Endothelial cell of umbilical vein (primary cell): ENCODE measurements at regions not wholly inside any gene's neighbourhood (a gene's known extent, or its start where the extent isn't known, plus 50 kb on each side); places are given as distances from the start of the nearest gene placed in this dataset.

ENCODE experiments used
- EZH2 ChIP-seq: IDR thresholded peaks from 2 replicates; pipeline ENCODE4 v1.6.1; 2012; ENCODE audit warnings: borderline replicate concordance, low read depth, mild to moderate bottlenecking, moderate library complexity, low read length, inconsistent platforms; ENCODE audit not compliant: severe bottlenecking
- GATA2 ChIP-seq: IDR thresholded peaks from 2 replicates; pipeline ENCODE4 v1.7.0; 2011; ENCODE audit warnings: low read depth, mild to moderate bottlenecking, moderate library complexity, mixed read lengths, low read length; ENCODE audit not compliant: insufficient read length, insufficient read depth
- JUN ChIP-seq: IDR thresholded peaks from 2 replicates; pipeline ENCODE4 v1.6.1; 2011; ENCODE audit warnings: borderline replicate concordance, low read depth; ENCODE audit not compliant: insufficient read length, insufficient read depth
- MAX ChIP-seq: IDR thresholded peaks from 2 replicates; pipeline ENCODE4 v1.6.1; 2011; ENCODE audit not compliant: insufficient read depth, insufficient read length
- POLR2A ChIP-seq: IDR thresholded peaks from 2 replicates; pipeline ENCODE4 v1.6.1; 2012; ENCODE audit warnings: low read depth, mild to moderate bottlenecking, control low read depth, low read length
- POLR2AphosphoS5 ChIP-seq: IDR thresholded peaks from 2 replicates; pipeline ENCODE4 v1.6.1; 2012; ENCODE audit warnings: low read depth, mild to moderate bottlenecking, control low read depth, low read length, moderate library complexity; ENCODE audit not compliant: insufficient read depth
- TF ChIP-seq, protein P1 (sequence below), 2 donors: IDR thresholded peaks; 1 replicate in 1 of 2; 2 replicates in 1 of 2; pipeline ENCODE4 v1.5.1; 2011; ENCODE audit warnings: low read length in 2 of 2, mild to moderate bottlenecking in 2 of 2, moderate library complexity in 2 of 2, control low read depth in 1 of 2, inconsistent platforms in 1 of 2, low read depth in 1 of 2; ENCODE audit not compliant: insufficient read depth in 1 of 2; ENCODE audit errors: extremely low read depth in 1 of 2

- TF ChIP-seq, protein P1, sequence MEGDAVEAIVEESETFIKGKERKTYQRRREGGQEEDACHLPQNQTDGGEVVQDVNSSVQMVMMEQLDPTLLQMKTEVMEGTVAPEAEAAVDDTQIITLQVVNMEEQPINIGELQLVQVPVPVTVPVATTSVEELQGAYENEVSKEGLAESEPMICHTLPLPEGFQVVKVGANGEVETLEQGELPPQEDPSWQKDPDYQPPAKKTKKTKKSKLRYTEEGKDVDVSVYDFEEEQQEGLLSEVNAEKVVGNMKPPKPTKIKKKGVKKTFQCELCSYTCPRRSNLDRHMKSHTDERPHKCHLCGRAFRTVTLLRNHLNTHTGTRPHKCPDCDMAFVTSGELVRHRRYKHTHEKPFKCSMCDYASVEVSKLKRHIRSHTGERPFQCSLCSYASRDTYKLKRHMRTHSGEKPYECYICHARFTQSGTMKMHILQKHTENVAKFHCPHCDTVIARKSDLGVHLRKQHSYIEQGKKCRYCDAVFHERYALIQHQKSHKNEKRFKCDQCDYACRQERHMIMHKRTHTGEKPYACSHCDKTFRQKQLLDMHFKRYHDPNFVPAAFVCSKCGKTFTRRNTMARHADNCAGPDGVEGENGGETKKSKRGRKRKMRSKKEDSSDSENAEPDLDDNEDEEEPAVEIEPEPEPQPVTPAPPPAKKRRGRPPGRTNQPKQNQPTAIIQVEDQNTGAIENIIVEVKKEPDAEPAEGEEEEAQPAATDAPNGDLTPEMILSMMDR (IDR thresholded peaks at IDR 0.05; ENCODE audit: extremely low read depth in 1 of 2, insufficient read depth in 1 of 2, low read depth in 1 of 2, low read length in 2 of 2) = no peak
- no peak for TF ChIP-seq JUN
- no peak for TF ChIP-seq EZH2
- TF ChIP-seq POLR2A = no peak
- TF ChIP-seq POLR2AphosphoS5 = no peak
- no peak for TF ChIP-seq MAX
- TF ChIP-seq GATA2 = no peak
Observed at GRCh38 chr10:78194539-78195402, 161.1 kb downstream of the RPS24 start.
